Osteocyte (in vitro differentiated cells): ENCODE measurements at regions not wholly inside any gene's neighbourhood (a gene's known extent, or its start where the extent isn't known, plus 50 kb on each side); places are given as distances from the start of the nearest gene placed in this dataset.

ENCODE experiments used
- DNase-seq: peaks from one replicate; pipeline ENCODE4 v3.0.0; 2021; ENCODE audit warnings: mixed read lengths; ENCODE audit not compliant: unreplicated experiment; ENCODE audit errors: extremely low spot score
- H3K27ac Mint-ChIP-seq: one replicate; pipeline ENCODE4 v1.8.0; 2021; ENCODE audit warnings: mild to moderate bottlenecking, mixed read lengths; ENCODE audit not compliant: unreplicated experiment
- H3K27me3 Mint-ChIP-seq: one replicate; pipeline ENCODE4 v1.8.0; 2021; ENCODE audit warnings: mixed read lengths; ENCODE audit not compliant: unreplicated experiment
- H3K36me3 Mint-ChIP-seq: one replicate; pipeline ENCODE4 v1.8.0; 2021; ENCODE audit warnings: mixed read lengths; ENCODE audit not compliant: unreplicated experiment
- H3K4me1 Mint-ChIP-seq: one replicate; pipeline ENCODE4 v1.8.0; 2021; ENCODE audit warnings: mixed read lengths; ENCODE audit not compliant: unreplicated experiment
- H3K4me3 Mint-ChIP-seq: one replicate; pipeline ENCODE4 v1.8.0; 2021; ENCODE audit warnings: mild to moderate bottlenecking, moderate library complexity, mixed read lengths; ENCODE audit not compliant: unreplicated experiment
- H3K9me3 Mint-ChIP-seq: one replicate; pipeline ENCODE4 v1.8.0; 2021; ENCODE audit warnings: mixed read lengths; ENCODE audit not compliant: unreplicated experiment
- TF ChIP-seq, protein P1 (sequence below): fragments of 200-600 bp; sonication (generic); IDR thresholded peaks from 2 replicates; pipeline ENCODE4 v1.5.0; 2021; ENCODE audit warnings: antibody characterized with exemption, mild to moderate bottlenecking, moderate library complexity

DNA sequence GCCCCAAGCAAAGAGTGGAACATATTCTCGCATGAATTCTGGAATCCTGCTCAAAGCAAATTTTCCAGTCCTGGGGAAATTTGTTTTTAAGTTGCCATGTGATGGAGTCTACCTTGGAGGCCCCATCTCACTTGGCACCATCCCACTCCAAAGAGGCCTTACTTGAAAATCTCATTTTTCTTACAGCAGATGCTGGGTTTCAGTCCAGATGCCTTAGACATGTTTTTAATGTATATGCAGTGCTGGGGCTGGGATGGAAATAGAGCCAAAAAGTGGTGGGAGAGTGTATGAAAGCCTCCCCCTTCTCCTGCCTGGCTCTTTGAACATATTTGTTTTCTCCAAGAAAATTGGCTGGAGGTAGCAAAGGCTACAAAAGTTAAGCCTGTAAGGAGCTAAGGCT lies 493.7 kb downstream of the ENC1 start:
- DNase-seq: no peak
- no peak overlapping the region for H3K4me3 Mint-ChIP-seq
- TF ChIP-seq, protein P1, sequence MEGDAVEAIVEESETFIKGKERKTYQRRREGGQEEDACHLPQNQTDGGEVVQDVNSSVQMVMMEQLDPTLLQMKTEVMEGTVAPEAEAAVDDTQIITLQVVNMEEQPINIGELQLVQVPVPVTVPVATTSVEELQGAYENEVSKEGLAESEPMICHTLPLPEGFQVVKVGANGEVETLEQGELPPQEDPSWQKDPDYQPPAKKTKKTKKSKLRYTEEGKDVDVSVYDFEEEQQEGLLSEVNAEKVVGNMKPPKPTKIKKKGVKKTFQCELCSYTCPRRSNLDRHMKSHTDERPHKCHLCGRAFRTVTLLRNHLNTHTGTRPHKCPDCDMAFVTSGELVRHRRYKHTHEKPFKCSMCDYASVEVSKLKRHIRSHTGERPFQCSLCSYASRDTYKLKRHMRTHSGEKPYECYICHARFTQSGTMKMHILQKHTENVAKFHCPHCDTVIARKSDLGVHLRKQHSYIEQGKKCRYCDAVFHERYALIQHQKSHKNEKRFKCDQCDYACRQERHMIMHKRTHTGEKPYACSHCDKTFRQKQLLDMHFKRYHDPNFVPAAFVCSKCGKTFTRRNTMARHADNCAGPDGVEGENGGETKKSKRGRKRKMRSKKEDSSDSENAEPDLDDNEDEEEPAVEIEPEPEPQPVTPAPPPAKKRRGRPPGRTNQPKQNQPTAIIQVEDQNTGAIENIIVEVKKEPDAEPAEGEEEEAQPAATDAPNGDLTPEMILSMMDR: no peak
- no peaks in the 10 kb centered on the region for H3K4me1 Mint-ChIP-seq
- no peak overlapping the region for H3K27ac Mint-ChIP-seq
- H3K36me3 Mint-ChIP-seq: peaks cover 2% of the 10 kb centered on the region
- H3K9me3 Mint-ChIP-seq: no peaks in the 10 kb centered on the region
- H3K27me3 Mint-ChIP-seq: peaks cover 2% of the 10 kb centered on the region

DNA sequence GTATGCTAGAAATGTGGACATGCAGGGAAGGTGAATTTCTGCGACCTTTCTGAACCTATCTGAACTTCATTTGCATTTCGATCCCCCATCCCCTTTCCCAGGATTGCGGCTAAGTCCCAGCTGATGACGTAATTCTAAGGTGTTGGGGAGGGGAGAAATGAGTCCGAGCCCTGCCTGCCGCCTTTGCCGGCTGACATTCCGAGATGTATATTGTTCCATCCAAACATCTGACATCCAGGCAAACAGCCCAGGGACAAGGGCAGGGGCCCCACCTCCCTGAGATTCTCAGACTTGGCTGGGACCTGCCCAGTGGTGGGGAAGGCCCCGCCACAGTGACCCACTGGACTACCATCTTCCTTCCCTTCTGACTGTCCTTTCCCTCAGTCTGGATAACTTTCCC lies 494.6 kb downstream of the ENC1 start:
- no peak overlapping the region for H3K4me3 Mint-ChIP-seq
- no peaks in the 10 kb centered on the region for H3K9me3 Mint-ChIP-seq
- DNase-seq: no peak
- peaks cover 2% of the 10 kb centered on the region for H3K27me3 Mint-ChIP-seq
- H3K36me3 Mint-ChIP-seq: peaks cover 2% of the 10 kb centered on the region
- TF ChIP-seq, protein P1: no peak
- H3K4me1 Mint-ChIP-seq: peaks cover 2% of the 10 kb centered on the region
- H3K27ac Mint-ChIP-seq: no peak overlapping the region

DNA sequence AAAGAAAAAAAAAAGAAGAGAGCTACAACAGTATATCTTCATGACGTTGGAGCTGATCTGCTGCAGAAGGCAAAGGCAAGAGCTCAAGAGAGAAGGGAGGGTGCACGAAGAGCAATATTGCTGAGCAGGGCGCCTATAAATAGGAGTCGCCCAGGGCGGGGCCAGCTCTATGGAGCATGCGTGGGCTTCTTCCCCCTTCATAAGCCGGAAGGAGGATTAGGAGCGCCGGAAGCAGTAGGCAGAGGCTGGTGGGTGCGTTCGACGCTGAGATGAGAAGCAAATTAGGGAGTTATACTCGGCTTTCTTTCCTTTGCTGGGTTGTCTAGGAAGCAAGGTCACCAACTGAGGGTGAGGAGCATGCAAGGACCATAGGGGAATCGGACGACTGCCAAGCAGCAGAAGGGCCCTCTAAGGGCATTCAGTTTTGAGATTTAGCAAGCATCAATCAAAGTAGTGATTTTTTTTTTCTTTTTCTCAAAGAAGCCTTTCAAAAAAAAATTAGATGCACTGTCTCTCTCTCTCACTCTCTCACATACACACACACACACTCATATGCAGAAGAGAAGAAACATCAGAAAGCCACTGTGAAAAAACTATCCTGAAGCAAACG lies 496.7 kb downstream of the ENC1 start:
- no peak overlapping the region for H3K27ac Mint-ChIP-seq
- H3K36me3 Mint-ChIP-seq: peaks cover 2% of the 10 kb centered on the region
- H3K4me3 Mint-ChIP-seq: no peak overlapping the region
- H3K27me3 Mint-ChIP-seq: peaks cover 2% of the 10 kb centered on the region
- H3K9me3 Mint-ChIP-seq: no peaks in the 10 kb centered on the region
- DNase-seq: no peak
- TF ChIP-seq, protein P1: no peak
- peaks cover 4% of the 10 kb centered on the region for H3K4me1 Mint-ChIP-seq

DNA sequence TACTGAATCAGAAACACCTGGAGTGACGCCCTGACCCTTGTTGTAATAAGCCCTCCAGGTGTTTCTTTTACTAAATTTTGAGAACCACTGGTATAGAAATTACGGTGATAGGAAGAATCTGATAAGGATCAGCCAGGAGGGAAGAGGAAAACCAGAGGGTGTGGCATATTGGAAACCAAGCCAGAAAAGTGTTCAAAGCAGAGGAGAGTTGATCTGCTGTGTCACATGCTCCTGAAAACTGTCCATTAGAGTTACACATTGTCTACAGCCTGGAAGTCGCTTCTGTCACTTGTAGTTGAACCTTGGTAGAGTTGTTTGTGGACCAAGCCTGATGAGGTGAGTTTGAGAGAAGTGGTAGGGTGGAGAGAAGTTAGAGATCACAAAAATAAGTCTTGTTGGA lies 497.4 kb downstream of the ENC1 start:
- no peak for DNase-seq
- H3K36me3 Mint-ChIP-seq: peaks cover 2% of the 10 kb centered on the region
- no peaks in the 10 kb centered on the region for H3K9me3 Mint-ChIP-seq
- TF ChIP-seq, protein P1: no peak
- H3K4me3 Mint-ChIP-seq: no peak overlapping the region
- no peak overlapping the region for H3K27ac Mint-ChIP-seq
- H3K27me3 Mint-ChIP-seq: peaks cover 2% of the 10 kb centered on the region
- H3K4me1 Mint-ChIP-seq: peaks cover 4% of the 10 kb centered on the region

DNA sequence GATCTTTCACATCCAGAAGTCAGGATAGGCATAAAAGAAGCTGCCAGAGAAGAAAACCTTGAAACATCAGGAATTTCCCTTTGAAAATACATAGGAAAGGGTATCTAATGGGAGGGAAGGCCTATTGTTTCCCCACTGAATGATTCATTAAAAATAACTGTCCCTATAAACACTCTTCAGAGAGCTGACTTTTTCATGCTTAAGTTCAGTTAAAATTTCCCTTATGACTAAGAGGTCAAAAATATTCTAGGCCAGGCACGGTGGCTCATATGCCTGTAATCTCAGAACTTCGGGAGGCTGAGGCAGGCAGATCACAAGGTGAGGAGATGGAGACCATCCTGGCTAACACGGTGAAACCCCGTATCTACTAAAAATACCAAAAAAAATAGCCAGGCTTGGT lies 499.5 kb downstream of the ENC1 start:
- no peak for DNase-seq
- no peak overlapping the region for H3K4me3 Mint-ChIP-seq
- peaks cover 4% of the 10 kb centered on the region for H3K4me1 Mint-ChIP-seq
- TF ChIP-seq, protein P1: no peak
- H3K36me3 Mint-ChIP-seq: peaks cover 2% of the 10 kb centered on the region
- no peaks in the 10 kb centered on the region for H3K9me3 Mint-ChIP-seq
- H3K27me3 Mint-ChIP-seq: peaks cover 5% of the 10 kb centered on the region
- no peak overlapping the region for H3K27ac Mint-ChIP-seq
